ENCODE measurements at regions not wholly inside any gene's neighbourhood (a gene's known extent, or its start where the extent isn't known, plus 50 kb on each side); places are given as distances from the start of the nearest gene placed in this dataset.

GRCh38 chr3:167188592-167188991 is 191.5 kb downstream of the ZBBX start:
- Histone ChIP-seq H3K9me3 (peaks cover 8% of the 10 kb centered on the region), H3K36me3 (ENCODE audit: low read depth) (no peaks in the 10 kb centered on the region), H3K4me3 (no peak overlapping the region), H3K4me1 (ENCODE audit: low read depth) (no peaks in the 10 kb centered on the region)
- TF ChIP-seq CTCF (IDR thresholded peaks at IDR 0.05) = no peak
- intact Hi-C loops (cut with DNase I, micrococcal nuclease) = no loop called here
- DNase-seq = no peak
- no peak for ATAC-seq

- intact Hi-C loops (cut with DNase I, micrococcal nuclease) = no loop called here
- DNase-seq = no peak
- no peak overlapping the region for H3K4me3 ChIP-seq
- H3K9me3 ChIP-seq = peaks cover 7% of the 10 kb centered on the region
- H3K4me1 ChIP-seq (ENCODE audit: low read depth) = no peaks in the 10 kb centered on the region
- H3K36me3 ChIP-seq (ENCODE audit: low read depth) = no peaks in the 10 kb centered on the region
- no peak for TF ChIP-seq CTCF (IDR thresholded peaks at IDR 0.05)
- ATAC-seq = no peak
Measured at GRCh38 chr3:167187221-167187620, 192.9 kb downstream of the ZBBX start.

GRCh38 chr3:167184511-167184910 is 195.6 kb downstream of the ZBBX start:
- Histone ChIP-seq H3K4me3 (no peak overlapping the region), H3K9me3 (peaks cover 7% of the 10 kb centered on the region), H3K4me1 (ENCODE audit: low read depth) (no peaks in the 10 kb centered on the region), H3K36me3 (ENCODE audit: low read depth) (no peaks in the 10 kb centered on the region)
- DNase-seq (no peak), ATAC-seq (no peak)
- intact Hi-C loops (cut with DNase I, micrococcal nuclease) = no loop called here
- no peak for TF ChIP-seq CTCF (IDR thresholded peaks at IDR 0.05)

- Histone ChIP-seq H3K4me3 (no peak overlapping the region), H3K36me3 (ENCODE audit: low read depth) (no peaks in the 10 kb centered on the region), H3K9me3 (peaks cover 25% of the 10 kb centered on the region), H3K4me1 (ENCODE audit: low read depth) (no peaks in the 10 kb centered on the region)
- TF ChIP-seq CTCF (IDR thresholded peaks at IDR 0.05) = no peak
- intact Hi-C loops (cut with DNase I, micrococcal nuclease) = no loop called here
- DNase-seq (no peak), ATAC-seq (no peak)
Measured at GRCh38 chr3:167172377-167172776, 207.7 kb downstream of the ZBBX start.

GRCh38 chr3:167167491-167167890 is 212.6 kb downstream of the ZBBX start:
- no peak for DNase-seq
- Histone ChIP-seq H3K4me3 (no peak overlapping the region), H3K36me3 (ENCODE audit: low read depth) (no peaks in the 10 kb centered on the region), H3K4me1 (ENCODE audit: low read depth) (no peaks in the 10 kb centered on the region), H3K9me3 (peaks cover 3% of the 10 kb centered on the region)
- no peak for TF ChIP-seq CTCF (IDR thresholded peaks at IDR 0.05)
- no peak for ATAC-seq
- intact Hi-C loops (cut with DNase I, micrococcal nuclease) = no loop called here

GRCh38 chr3:167166594-167167253 is 213.4 kb downstream of the ZBBX start:
- H3K4me3 ChIP-seq = no peak overlapping the region

More at GRCh38 chr3:167166594-167167253, 213.4 kb downstream of the ZBBX start:
- ATAC-seq (no peak), DNase-seq (peak in 1 of 3 donors; percentile 5)
- H3K9me3 ChIP-seq = peaks cover under 1% of the 10 kb centered on the region
- no peaks in the 10 kb centered on the region for H3K36me3 ChIP-seq (ENCODE audit: low read depth)
- H3K4me1 ChIP-seq (ENCODE audit: low read depth) = no peaks in the 10 kb centered on the region
- intact Hi-C loops (cut with DNase I, micrococcal nuclease) = no loop called here
- no peak for TF ChIP-seq CTCF (IDR thresholded peaks at IDR 0.05)
